Psoas muscle (tissue), 7 donors: ENCODE measurements at regions not wholly inside any gene's neighbourhood (a gene's known extent, or its start where the extent isn't known, plus 50 kb on each side); places are given as distances from the start of the nearest gene placed in this dataset.

Experiments
- ATAC-seq, 4 donors: fragments of 200-7000 bp; cut with Tn5 transposase; one replicate each; pipeline ENCODE4 v1.9.1; 2020; ENCODE audit warnings: moderate library complexity in 3 of 4, mild to moderate bottlenecking in 2 of 4
- DNase-seq, 2 donors: peaks; one replicate each; pipeline ENCODE4 v3.0.0-alpha.2; 2020
- H3K27ac ChIP-seq: fragments of 200-600 bp; one replicate; pipeline ENCODE4 v1.8.0; 2022
- H3K27me3 ChIP-seq, 3 donors: fragments of 200-600 bp in 1 of 3; one replicate each; pipeline versions ENCODE4 v1.6.1 to v1.8.0; 2013 to 2022; ENCODE audit warnings: low read length in 2 of 3, mild to moderate bottlenecking in 2 of 3, moderate library complexity in 1 of 3; ENCODE audit not compliant: insufficient read depth in 3 of 3
- H3K36me3 ChIP-seq, 2 donors: fragments of 200-600 bp in 1 of 2; one replicate each; pipeline versions ENCODE4 v1.6.1 to v1.8.0; 2013 to 2022; ENCODE audit warnings: low read depth in 1 of 2, mild to moderate bottlenecking in 1 of 2, moderate library complexity in 1 of 2; ENCODE audit not compliant: insufficient read depth in 1 of 2
- H3K4me1 ChIP-seq: fragments of 200-600 bp; one replicate; pipeline ENCODE4 v1.8.0; 2022
- H3K4me3 ChIP-seq: fragments of 200-600 bp; one replicate; pipeline ENCODE4 v1.8.0; 2022; ENCODE audit warnings: mild to moderate bottlenecking
- H3K9me3 ChIP-seq: fragments of 200-600 bp; one replicate; pipeline ENCODE4 v1.8.0; 2022
- CTCF ChIP-seq: fragments of 200-600 bp; IDR thresholded peaks from one replicate; pipeline ENCODE4 v1.8.0; 2022; ENCODE audit warnings: antibody characterized with exemption
- WGBS, 3 donors: extraction: QIAGEN DNeasy Blood & Tissue Kit; methylation state at CpG; one replicate each; pipeline versions ENCODE4 v1.1.6 to v1.1.7; 2013; 5-methylcytosine and 5-hydroxymethylcytosine counted together
- intact Hi-C, 2 donors: fragments of 100-400 bp; cut with DNase I; formaldehyde crosslinking; loops; one replicate each; pipeline versions ENCODE4 v1.11.0 to v1.14.2; 2022
- donor health status: healthy with polysubstance abuse.
- donor health status: DM: no; HTN: no; CAD: no; lungs with moderate emphysema.
- donor health status: Bipolar disorder and iron deficiency.
- donor health status: healthy.
- donor health status: DM: yes; HTN: yes; CAD: no.
- donor health status: DM: no; HTN: no; CAD: no.
- donor health status: DM: yes; HTN: yes; CAD: no.

GRCh38 chr1:39129514-39129913 is 75.0 kb upstream of the MACF1 start:
- intact Hi-C loops, result no loop called here
- ATAC-seq, result peak in 3 of 4 donors; percentile 48 to 59 (median 55)
- Histone ChIP-seq H3K27me3 (no peaks in the 10 kb centered on the region), H3K36me3 (peaks cover 3 to 7% of the 10 kb centered on the region in 2 donors), H3K27ac (peak overlapping the region; percentile 20), H3K4me1 (peaks cover 68% of the 10 kb centered on the region), H3K4me3 (no peak overlapping the region), H3K9me3 (no peaks in the 10 kb centered on the region)
- DNase-seq, result no peak
- peak; percentile 27 for TF ChIP-seq CTCF

GRCh38 chr1:39130325-39130724 is 74.2 kb upstream of the MACF1 start:
- TF ChIP-seq CTCF, result no peak
- intact Hi-C loops, result no loop called here
- WGBS, 3 donors, result 8 to 47% (median 24%) methylated on average over 1 of the region's 1 CpG

GRCh38 chr1:39131940-39132339 is 72.6 kb upstream of the MACF1 start:
- no peak for DNase-seq
- Histone ChIP-seq H3K4me3 (no peak overlapping the region), H3K36me3 (no peaks in the 10 kb centered on the region), H3K4me1 (peaks cover 64% of the 10 kb centered on the region), H3K27ac (peak overlapping the region; percentile 69), H3K9me3 (no peaks in the 10 kb centered on the region), H3K27me3 (no peaks in the 10 kb centered on the region)
- WGBS, 3 donors, result 81 to 91% (median 89%) methylated on average over 2 of the region's 2 CpGs
- no peak for ATAC-seq
- TF ChIP-seq CTCF, result no peak
- intact Hi-C loops, result loop anchor here in 1 of 2 donors (2.0 kb wide), 1 partner anchor 57 kb away; no protein-coding TSS in a partner anchor

More at GRCh38 chr1:39130325-39130724, 74.2 kb upstream of the MACF1 start:
- Histone ChIP-seq H3K4me3 (no peak overlapping the region), H3K36me3 (peaks cover under 1 to 3% of the 10 kb centered on the region in 2 donors), H3K27me3 (no peaks in the 10 kb centered on the region), H3K27ac (peak overlapping the region; percentile 20), H3K9me3 (no peaks in the 10 kb centered on the region), H3K4me1 (peaks cover 66% of the 10 kb centered on the region)
- ATAC-seq, result peak; percentile 46 to 80 (median 72)
- no peak for DNase-seq

- ATAC-seq, result peak; percentile 65 to 78 (median 74)
- Histone ChIP-seq H3K36me3 (no peaks in the 10 kb centered on the region), H3K27me3 (no peaks in the 10 kb centered on the region), H3K9me3 (no peaks in the 10 kb centered on the region), H3K27ac (peak overlapping the region; percentile 69), H3K4me1 (peaks cover 57% of the 10 kb centered on the region), H3K4me3 (no peak overlapping the region)
- intact Hi-C loops, result loop anchor here in 1 of 2 donors (2.0 kb wide), 1 partner anchor 56 kb away; no protein-coding TSS in a partner anchor
- DNase-seq, result peak; percentile 61 to 82
- TF ChIP-seq CTCF, result peak; percentile 30
- WGBS, 3 donors, result 32 to 52% (median 33%) methylated on average over 9 of the region's 9 CpGs
Observed at GRCh38 chr1:39132505-39133339, 71.8 kb upstream of the MACF1 start.
